ENCODE measurements at regions not wholly inside any gene's neighbourhood (a gene's known extent, or its start where the extent isn't known, plus 50 kb on each side); places are given as distances from the start of the nearest gene placed in this dataset.

DNA sequence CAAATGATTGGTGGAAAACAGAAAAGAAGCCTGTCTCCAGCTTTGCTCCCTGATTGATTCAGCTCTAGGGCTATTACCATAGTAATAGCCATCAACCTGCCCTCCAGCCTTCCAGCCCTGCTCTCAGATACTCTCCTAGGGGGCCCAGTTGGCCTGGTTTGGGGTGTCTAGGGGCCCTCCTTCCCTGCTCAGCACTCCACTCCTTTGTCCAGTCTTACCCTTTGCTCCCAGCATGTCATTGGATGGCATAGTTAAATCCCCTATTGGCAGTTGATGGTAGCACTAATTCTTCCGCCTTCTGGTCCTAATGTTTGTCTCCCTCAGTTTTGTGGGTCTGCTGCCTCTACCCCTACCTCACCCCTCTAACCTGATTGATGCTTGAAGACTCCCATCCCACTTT is 175.4 kb upstream of the PELI2 start:
- no peak for DNase-seq

DNA sequence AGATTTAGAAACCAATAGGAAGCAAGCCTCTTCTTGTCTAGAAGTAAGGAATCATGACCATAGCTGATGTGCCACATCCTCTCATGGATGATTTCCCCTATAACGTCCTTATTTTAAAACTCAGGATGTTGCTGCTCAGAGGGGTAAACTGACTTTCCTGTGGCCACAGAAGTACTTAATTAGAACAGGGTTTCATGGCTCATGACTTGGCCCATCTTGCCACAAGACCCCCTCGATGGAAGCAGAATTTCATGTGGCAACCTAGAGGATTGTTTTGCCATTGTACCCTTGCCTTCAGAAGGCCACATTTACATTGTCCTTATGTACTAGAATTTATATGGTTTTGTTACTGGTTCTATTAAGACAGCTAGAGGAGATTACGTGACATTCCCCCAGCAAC is 173.5 kb upstream of the PELI2 start:
- DNase-seq, result no peak

DNA sequence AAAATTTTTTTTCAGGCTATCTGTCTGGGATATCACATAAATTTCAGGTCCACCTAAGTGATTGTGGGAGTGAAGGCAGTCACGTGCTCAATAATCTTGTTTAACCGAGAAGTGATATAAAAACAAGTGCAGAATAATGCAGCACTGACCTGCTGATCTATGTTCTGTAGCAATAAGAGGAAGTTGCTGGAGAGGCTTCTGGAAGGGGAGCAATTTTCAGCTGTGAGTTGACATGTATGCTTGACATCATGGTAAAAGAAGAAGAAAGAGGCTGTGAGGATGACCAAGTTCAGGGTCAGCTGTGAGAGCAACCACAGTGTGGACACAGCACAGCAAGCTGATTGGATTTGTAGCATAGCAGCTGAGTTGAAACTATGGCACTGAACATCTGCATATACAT is 172.0 kb upstream of the PELI2 start:
- DNase-seq, result no peak

DNA sequence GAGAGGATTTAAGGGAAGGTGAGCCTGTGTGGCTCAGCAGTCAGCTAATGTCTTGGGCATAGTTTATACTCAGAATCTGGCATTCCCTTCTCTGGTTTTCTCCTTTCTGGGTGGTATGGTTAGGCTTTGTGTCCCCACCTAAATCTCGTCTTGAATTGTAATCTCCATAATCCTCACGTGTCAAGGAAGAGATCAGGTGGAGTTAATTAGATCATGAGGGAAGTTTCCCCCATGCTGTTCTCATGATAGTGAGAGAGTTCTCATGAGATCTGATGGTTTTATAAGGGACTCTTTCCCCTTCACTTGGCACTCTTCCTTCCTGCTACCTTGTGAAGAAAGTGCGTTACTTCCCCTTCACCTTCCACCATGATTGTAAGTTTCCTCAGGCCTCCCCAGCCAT is 169.8 kb upstream of the PELI2 start:
- no peak for DNase-seq

DNA sequence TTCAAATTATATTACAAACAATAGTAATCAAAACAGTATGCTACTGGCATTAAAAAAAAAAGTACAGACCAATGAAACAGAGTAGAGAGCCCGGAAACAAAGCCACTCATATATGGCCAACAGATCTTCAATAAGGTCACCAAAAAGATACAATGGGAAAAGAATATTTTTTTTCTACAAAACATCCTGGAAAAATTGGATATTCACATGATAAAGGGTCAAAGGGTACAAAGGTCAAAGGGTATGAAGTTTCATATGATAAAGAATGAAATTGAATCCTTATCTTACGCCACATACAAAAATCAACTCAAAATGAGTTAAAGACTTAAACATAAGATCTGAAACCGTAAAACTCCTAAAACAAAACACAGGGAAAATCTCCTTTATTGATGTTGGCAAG is 168.5 kb upstream of the PELI2 start:
- no peak for DNase-seq

DNA sequence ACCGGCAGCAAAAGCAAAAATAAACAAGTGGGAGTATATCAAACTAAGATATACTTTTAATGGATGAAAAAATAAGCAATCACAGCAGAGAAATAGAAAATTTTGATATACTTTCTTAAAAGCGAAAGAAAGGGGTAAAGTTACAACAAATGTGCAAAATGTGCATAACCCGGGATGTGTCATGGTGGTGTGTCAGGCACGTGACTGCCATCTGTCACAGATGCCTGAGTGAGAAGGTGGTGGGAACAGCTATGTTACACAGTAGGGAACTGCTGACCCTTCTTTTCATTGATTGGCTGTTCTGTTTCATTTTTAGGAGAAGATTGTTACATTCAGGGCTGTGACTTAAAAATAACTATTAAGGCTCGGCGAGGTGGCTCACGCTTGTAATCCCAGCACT is 168.1 kb upstream of the PELI2 start:
- no peak for DNase-seq

DNA sequence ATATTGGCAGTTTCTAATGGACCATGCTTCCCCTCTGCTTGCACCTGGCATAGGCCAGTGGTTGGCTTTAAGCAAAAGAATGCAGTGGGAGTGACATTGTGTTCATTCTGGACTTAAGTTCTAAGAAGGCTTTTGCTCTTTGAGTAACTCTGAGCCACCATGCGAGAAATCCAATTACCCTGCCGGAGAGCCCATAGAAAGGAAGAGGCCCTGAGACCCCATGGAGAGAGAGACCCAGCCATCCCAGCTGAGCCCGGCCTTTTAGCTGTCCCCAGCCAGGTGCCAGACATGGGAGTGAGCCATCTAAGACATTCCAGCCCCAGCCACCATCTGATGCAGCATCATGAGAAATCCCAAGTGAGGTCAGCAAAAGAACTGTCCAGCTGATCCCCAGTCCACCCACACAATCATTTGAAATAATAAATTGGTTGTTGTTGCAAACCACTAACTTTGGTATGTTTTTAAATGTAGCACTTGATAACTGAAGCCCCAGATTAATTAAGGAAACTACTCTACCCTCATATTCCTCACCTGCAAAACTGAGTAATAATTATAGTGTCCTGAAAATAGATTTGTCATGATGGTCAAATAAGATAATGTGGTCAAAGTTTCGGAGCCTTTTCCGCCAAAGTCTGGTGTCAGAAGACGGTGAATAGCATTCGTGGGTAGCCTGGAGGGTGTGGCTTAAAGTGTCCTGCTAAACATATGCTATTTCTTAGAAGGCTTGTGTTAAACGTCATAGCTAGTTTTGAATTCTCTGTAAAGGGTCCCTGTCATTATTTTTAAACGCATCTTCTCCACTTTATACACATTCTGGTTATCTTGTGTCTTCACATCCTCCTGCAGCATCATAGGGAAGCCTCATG is 166.6 kb upstream of the PELI2 start:
- no peak for DNase-seq

DNA sequence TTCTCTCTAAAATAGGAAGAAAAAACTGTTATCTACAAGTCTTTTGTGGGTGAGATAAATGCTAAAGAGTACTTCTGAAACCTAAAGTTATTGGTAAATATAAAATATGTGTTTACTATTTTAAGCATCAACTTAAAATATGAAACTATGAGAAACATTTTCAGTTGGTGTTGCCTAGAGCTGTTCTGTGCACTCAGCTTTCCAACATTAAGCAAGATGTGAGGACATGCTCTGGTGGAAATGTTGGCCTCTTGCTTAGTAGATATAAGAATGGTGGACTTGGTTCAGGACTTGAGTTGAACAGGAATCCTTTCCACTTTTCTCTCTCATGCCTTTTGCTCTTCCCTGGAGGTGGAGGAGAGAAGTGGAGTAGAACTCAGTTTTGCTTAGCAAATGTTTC is 164.1 kb upstream of the PELI2 start:
- DNase-seq, result no peak

DNA sequence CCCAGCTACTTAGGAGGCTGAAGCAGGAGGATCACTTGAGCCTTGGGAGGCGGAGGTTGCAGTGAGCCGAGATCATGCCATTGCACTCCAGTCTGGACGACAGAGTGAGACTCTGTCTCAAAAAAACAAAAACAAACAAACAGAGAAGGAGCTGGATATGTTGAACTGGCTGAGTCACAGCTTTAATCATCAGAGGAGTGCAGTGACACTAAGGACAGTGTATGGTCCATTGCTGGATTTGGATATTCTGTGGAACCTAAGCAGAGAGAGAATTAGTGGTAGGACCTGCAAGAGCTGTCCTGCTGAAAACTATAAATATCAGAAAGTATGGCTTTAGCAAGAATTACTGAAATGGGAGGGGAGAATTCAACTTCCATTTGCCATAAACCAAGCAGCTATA is 163.0 kb upstream of the PELI2 start:
- DNase-seq, result no peak

DNA sequence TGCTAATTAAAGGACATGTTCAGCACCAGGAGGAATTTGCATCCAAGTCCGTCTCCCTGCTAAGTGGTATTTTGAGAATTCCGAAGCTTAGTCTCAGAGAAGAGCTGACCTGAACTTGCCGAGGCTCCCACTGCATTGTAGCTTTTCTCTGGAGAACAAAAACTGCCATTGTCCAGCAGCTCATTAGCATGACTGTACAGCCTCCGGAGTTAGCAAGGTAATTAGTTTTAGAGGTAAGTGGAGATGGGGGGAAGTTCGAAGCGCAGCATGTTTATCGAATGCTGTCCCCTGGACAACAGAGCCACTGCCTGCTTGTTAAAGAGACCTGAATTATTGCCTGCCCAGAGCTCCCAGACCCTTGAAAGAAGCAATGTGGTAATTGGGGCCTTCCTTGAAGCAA is 160.3 kb upstream of the PELI2 start:
- DNase-seq, result no peak

DNA sequence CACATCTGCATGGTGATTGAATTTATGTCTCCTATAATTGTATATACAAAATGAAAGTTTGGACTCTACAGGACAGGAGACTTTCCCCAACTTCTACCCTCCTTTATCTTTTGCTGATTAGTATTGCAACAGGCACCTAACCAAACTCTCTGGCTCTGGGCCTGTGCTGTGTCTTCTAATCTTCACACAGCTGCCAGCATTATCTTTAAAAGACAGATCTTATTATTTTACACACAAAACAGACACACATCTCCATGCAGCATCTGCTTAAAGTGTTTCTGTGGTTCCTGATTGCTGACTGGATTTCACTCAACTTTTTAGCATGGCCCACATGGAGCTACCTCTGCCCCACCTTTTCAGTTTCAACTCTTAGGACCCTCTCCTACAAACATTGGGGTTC is 154.9 kb upstream of the PELI2 start:
- no peak for DNase-seq

DNA sequence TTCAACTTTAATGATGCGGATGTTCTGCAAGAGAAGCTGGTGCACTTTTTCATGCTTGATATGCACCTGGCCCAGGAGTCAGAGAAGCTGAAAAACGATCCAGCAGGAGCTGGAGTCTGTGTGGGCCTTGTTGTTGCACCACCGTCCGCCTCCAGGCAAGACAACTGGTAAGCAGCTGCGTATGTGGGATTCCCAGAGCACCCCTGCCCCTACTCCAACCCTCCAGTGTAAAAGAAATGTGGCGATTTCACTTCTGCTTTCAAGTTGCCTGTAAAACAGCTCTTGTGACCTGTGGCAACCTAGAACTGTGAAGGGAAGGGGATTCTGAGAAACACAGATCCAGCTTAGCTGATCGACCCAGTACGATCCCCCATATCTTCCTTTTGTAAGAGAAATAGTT is 154.1 kb upstream of the PELI2 start:
- DNase-seq, result no peak

DNA sequence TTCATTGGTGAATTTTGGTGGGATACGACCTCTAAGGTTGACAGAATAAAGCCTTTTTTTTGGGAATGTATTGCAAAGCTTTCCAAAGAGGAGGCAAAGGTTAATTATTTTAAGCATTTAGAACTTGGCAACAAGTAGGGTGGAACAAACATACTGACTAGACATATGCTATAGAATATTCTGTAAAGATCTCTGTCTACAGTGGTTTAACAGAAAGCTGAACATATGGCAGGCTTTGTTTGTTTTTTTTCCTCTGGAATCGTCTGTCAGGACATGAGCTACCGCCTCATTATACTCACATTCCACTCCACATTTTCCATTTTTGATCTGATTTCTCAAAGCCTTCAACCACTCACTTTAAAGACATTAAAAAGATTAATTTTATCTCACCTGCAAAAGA is 153.4 kb upstream of the PELI2 start:
- no peak for DNase-seq

DNA sequence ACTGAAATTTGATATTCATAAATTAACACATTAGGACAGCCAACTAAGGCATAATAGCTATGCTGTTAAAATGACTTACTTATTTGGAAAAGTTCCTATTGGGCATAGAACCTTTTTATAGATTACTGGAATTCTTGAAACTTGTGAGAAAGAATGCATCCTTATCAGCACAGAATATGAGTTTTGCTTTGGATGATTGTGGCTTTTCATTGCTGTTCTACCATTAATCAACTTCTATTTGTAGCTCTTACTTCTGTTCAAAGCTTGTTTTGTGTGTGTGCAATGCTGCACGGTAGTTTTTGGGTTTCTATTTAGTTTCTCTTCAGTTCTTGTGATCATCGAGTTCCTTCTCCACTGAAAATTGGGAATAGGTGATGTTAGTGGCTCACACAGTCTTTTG is 152.4 kb upstream of the PELI2 start:
- DNase-seq, result no peak

DNA sequence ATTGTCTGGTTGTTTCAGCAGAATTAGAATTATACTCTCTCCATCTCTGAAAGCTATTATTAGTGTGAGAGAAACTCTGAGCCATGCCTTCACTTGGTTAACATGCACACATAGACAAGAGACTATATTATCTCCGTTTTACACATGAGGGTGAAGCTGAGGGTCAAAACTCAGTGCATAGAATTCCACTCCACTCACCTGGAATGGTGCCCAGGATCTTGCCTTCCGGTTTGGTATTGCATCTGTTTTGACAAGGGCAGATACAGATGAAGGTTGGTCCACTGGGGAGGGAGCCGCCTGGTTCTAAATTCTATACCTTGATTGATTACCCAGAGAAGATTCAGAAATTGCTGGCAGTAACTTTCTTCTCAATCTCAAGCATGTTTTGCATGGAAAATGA is 149.5 kb upstream of the PELI2 start:
- DNase-seq, result no peak

DNA sequence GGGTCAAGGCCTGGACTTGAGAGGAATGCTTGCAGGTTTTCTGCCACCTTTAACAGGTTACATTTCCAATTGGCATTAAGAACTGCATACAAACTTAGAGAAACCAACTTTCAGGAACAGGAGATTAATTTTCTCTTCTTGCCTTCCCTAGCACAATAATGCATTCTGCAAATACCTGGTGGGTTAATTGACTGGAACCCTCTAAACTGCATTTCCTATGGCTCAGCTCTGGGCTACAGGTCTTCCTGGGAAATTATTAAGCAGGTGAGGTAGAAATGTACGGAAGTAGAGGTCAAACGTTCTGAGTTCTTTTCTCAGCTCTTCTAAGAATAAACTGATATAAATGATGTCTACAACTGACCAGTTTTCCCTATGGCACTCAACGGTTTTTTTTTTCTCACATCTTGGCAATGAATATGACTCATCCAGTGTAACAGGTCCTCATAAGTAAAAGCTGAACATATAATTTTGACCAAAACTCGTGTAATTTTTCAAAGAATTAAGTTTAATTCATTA is 144.9 kb upstream of the PELI2 start:
- no peak for DNase-seq

DNA sequence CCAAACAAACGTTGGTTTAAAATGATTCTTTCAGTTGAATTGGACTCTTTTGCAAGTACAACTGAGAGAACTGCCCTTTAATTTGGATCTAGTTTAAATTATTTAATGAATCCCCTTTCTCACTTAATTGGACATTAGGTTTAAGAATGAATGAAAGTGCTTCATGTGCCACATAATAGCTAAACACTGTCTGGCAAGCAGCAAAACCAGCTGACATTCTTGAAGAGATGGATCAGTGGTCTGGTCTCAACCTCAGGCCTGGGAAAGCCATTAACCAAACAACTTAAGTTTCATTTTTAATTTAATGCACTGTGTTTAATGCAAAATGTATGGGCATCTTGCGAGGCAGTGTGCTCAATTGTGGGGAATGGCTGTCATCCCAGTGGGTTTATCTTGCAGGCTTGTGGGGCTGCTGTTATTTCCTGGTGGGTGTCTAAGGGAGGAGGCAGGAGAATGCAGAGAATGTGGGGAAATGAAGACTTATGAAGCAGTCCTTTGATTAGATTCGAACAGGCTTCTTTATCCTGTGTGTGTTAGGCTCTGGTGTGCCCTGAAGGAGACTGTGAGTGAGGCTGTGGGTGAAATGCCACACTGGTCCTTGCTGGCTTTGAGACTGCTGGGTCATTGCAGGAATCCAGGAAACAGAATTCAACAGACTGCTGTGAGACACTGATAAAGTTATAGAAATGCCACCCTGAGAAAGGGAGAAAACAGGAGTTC is 144.1 kb upstream of the PELI2 start:
- no peak for DNase-seq

DNA sequence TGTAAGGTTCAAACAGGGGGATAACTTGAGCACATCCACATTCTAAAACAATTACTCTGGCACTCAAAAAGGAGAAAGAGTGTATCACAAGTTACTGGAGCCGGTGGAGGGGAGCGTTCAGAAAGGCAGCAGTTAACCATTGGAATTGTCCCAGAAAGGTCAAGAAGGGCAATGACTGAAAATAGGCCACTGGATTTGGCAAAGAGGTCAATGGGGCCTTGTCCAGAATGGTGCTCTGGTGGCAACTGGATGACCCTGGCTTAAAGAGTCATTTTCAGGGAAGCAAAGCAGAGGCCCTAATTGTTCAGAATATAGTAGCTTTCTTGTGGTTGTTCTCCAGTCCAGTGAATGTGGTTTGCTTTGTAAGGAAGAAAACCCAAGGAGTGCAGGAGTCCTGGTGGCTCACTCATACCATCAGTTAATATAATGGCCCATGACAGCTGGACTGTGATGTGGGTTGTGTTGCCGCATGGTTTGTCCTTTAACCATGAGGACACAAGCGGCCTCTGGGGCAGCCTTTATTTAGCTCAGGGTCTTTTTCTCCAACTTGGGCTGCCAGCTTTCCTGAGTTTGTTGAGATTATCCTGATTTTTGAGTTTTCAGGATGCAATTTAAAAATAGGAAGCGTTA is 142.8 kb upstream of the PELI2 start:
- DNase-seq, result no peak

DNA sequence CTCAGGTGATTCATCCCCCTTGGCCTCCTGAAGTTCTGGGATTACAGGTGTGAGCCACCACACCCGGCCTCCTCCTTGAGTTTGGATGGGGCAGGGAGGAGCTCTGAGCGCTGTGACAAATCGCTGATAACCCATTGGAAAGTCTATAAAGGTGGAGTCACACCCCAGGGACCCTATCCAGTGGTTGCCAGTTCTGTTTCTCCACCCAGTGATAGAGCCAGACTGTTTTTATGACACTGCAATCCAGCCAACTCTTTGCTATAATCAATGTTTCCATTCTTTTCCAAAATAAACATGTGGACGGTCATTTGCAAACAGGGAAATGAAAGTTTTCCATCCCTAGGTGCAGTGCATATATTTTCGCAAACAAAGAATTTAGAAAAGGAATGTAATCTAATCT is 142.0 kb upstream of the PELI2 start:
- DNase-seq, result no peak

DNA sequence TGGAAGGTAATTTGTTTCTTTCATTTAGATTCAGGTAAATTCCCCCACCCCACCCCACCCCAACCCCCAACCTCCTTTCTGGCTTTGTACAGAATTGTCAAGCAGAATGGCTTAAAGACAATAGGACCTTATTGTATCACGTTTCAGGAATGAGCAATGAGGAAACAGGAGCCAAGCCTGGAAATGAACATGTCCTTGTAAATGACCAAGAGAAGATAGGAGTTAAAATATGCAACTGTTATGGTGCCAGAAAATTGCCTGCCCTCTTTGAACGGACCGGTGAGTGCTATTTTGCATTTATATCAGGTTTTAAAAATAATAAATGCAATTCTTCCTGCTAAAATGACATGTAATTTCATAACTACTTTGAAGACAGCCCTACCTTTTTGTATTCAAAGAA is 141.6 kb upstream of the PELI2 start:
- peak; percentile 29 for DNase-seq

DNA sequence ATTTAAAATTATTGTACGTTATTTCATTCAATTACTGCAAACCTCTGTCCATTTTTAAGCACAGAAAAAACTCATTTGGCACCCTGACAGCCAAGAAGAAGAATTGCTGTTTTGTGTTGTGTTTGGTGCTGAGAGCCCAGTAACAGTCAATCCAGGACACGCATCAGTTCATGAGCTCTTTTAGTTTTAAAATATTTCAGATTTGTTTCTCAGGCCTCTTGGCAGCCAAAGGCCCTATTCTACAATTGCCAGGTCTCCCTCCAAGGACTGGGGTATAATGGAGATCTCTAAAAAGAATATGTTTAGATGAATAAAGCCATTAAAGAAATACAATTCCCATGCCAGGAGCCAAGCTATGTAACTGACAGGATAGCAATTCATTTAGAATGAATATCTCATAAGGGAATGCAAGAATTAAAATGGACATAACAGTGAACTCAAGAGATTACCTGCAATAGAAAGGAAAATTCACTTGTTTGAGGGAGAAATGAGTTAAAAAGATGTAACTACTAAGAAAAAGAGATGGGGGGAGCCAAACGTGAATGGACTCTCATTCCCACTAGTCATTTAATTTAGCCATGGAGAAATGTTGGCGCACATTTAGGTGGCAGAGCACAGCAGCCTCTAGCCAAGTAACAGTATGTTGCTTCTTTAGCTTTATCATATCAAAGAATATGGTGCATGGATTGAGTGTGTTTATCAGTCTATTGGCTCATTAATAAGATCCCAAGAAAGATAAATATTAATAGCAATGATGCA is 140.6 kb upstream of the PELI2 start:
- peak; percentile 44 for DNase-seq

DNA sequence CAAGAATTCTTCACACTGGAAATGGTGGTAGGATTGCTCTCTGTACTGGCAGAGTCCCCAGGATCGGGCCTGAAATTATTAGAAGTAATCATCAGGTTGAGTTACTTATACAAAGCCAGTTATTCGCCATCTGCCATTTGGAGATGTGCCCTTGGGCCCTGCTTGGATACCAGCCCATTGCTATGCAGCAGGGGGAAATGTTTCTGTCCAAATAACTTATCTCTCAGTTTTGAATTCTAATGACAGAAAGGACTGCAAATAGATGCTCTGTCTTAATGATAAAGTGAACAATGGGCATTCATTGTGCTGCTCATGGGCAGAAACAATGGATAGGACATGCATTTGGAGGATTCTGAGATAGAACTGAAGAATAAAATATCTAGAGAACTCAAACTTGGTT is 139.1 kb upstream of the PELI2 start:
- DNase-seq, result no peak

DNA sequence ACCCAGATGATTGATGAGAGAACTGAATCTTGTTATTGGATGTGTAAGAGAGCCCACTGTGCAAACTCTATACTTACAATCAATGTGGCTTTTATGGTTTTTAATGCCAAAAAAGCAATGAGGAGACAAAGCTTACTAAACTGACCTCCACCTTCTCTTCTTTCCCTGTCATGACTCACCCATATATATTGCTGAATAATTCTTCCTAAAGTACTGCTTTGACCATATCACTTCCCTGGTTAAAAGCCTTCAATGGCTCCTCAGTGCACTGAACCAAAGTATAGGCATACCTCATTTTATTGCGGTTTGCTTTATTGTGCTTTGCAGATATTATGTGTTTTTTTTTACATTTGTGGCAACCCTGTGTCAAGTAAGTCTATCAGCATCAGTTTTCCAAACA is 138.4 kb upstream of the PELI2 start:
- DNase-seq, result no peak
